ENCODE measurements at regions not wholly inside any gene's neighbourhood (a gene's known extent, or its start where the extent isn't known, plus 50 kb on each side); places are given as distances from the start of the nearest gene placed in this dataset.
"Not testable (repeated sequence)": the region's sequence is repeated elsewhere in the genome, so short reads cannot be mapped to it uniquely, and the experiment has no call there.

- DNase-seq: no peak
Observed at GRCh38 chr4:164531336-164531735, 222.6 kb upstream of the SMIM31 start.

DNA sequence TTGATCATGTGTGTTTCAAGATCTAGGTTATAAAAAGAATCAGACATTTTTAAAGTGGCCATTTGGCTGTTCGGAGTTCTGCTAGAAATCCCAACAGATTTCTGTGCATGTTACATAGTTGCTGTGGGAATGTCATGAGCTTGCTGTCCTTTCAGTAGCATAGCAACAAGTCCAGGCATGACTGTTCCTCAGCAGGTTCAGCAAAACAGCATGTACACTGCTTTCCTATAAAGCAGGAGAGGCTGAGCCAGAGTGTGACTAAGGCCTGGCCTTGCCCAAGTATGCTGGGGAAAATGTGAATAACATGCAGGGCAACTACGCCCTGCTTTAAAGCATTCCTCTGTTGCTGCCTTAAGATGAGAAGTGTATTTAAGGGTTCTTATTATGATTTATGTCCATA is 217.1 kb upstream of the SMIM31 start:
- no peak for DNase-seq

DNA sequence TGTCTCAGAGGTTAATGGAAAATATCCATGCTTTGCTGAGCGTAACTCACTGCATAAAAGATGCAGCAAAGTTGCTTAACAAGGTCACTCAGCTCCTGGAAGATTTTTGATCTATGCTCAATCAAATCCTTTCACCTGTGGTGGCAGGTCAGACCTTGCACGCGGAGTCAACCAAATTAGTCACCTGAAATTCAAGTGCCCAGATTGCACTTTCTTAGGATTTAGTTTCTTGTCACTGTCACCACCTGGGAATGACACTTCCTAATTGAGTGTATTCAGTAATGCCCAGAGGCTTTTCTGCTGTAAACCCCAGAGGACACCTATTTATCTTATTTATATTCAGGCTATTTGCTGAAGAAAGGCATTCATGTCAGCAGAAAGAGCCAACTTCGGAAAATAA is 215.8 kb upstream of the SMIM31 start:
- no peak for DNase-seq

- DNase-seq: no peak
Observed at GRCh38 chr4:164540987-164541386, 212.9 kb upstream of the SMIM31 start.

GRCh38 chr4:164542431-164542830 is 211.5 kb upstream of the SMIM31 start:
- DNase-seq: no peak

GRCh38 chr4:164550989-164551712 is 202.8 kb upstream of the SMIM31 start:
- no peak for DNase-seq

- no peak for DNase-seq
Observed at GRCh38 chr4:164551713-164552040, 202.3 kb upstream of the SMIM31 start.

- DNase-seq: no peak
Observed at GRCh38 chr4:164571593-164572390, 182.1 kb upstream of the SMIM31 start.

DNA sequence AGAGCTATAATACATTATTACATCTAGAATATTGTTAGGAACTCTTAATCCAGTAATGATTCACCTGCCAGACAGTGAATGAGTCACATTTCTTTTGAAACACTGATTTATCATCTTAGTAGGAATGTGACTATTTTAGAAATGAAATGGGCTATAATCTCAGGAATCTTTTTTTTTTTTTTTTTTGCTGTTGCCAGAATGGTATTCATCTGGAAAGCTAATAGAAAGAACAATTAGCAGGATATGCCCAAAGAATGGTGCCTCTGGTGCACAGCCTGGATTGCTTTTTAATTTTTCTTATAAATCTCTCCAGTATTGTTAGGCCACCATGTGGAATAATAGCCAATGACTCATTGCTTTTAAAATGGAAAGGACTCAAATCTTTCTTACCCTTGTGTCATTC is 181.1 kb upstream of the SMIM31 start:
- no peak for DNase-seq

DNA sequence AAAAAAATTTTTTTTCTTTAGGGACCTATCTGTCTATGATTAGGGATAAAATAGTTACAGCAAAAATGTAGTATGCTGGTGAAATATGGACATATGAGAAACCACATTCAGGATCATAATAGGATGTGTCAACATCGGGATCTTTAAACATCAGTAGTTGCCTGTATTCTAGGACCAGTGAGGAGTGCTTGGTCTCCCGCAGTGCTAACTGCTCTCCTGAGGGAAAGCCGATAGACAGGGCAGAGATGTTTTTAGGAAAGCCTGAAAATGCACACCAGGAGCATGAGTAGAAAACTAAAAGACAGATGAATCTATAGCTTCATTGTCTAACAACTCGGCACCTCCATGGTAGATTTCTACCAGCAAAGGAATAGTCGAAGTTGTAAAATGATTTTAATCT is 178.1 kb upstream of the SMIM31 start:
- no peak for DNase-seq

GRCh38 chr4:164579270-164579942 is 174.5 kb upstream of the SMIM31 start:
- no peak for DNase-seq

GRCh38 chr4:164591666-164592065 is 162.3 kb upstream of the SMIM31 start:
- no peak for DNase-seq

GRCh38 chr4:164595751-164596150 is 158.2 kb upstream of the SMIM31 start:
- no peak for DNase-seq

GRCh38 chr4:164596318-164596878 is 157.5 kb upstream of the SMIM31 start:
- DNase-seq: no peak

DNA sequence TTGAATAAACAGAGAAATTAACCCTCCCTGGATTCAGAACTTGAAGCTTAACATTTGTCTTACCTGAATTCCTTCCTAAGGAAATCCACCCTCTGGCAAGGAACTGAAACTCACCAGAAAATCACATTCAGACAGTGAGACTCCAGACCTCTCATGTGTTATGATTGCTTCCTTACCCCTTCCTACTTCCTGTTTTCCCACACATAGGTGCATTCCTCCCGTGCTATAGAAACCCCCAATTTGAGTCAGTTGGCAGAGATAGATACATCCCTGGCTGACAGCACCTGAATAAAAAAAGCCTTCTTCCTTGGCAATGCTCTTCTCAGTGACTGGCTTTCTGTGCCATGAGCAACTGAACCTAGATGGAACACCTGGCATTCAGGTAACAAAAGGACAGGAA is 157.0 kb upstream of the SMIM31 start:
- no peak for DNase-seq

GRCh38 chr4:164601653-164602052 is 152.3 kb upstream of the SMIM31 start:
- DNase-seq: no peak

GRCh38 chr4:164605791-164606190 is 148.1 kb upstream of the SMIM31 start:
- DNase-seq: not testable (repeated sequence)

DNA sequence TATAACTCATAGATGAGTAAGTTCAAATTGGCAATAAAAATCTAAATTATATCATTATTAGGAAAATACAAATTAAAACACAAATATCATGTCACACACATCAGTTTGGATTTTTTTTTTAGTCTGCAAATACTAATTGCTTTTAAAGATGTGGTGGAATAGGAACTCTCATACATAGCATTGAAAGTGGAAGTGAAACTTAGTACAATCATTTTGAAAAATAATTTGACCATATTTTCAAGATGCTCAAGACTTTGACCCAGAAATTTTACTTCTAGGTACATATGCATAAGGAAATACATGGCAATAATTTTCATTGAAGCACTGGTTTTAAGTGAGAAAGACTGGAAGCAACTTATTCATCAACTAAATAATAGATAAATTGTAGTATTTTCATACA is 147.5 kb upstream of the SMIM31 start:
- DNase-seq: no peak

GRCh38 chr4:164613256-164613655 is 140.7 kb upstream of the SMIM31 start:
- DNase-seq: no peak

DNA sequence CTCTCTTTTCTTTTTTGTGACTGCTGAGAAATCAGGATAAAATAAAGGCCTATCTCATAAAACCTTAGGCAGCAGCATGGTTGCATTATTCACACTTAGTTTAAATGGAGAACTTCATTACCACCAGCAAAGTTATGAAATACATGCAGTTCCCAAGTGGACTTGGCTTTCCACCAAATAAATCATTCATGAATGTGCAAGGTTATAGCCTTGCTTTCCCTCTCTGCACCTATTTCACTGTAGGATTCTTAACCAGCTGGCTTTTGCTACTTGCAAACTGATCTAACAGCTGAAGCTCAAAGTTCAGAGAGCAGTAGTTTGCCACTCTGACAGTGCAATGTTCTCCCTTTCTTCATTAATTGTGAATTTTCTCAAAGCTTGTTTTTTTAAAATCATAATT is 140.1 kb upstream of the SMIM31 start:
- no peak for DNase-seq

DNA sequence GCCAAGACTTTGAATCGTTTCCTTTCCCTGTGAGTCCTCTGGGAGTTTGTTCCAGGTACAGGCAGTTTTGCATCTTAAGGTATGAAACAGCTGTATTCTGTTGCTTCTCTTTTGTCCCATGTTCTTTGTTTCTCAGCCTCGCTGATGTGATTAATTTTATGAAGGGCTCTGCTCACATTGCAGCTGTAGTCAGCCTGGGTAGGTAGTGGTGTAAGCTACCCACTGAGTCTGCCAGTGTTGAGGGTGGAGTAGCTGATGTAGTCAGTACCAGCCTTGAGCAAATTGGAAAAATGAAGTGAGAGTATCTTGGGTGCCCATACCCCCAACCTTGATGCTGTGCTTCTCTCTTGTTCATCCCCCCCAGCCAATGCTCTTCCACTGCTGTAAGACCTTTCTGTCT is 139.6 kb upstream of the SMIM31 start:
- DNase-seq: no peak

DNA sequence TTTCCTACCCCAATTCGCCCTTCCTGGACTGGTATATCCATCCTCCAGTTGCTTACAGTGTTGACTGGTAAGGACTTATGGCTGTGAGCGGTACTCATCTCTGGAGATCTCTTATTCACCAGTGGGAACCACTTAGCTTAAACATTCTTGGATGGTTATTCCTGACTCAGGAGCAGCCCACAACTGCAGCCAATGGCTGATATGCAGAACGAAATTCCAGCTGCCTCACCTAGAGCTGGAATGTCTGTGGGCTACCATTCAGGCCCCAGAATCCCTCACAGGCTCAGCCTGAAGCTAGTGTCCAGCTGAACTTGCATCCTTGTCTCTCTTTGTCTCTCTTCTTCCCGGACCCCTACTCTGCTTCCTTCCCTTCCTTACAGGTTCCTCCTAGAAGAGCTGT is 138.9 kb upstream of the SMIM31 start:
- no peak for DNase-seq

- DNase-seq: no peak
Observed at GRCh38 chr4:164615964-164616363, 138.0 kb upstream of the SMIM31 start.

GRCh38 chr4:164616961-164617360 is 137.0 kb upstream of the SMIM31 start:
- no peak for DNase-seq

Measured in right forelimb (tissue), 1 donor.